ENCODE measurements at regions not wholly inside any gene's neighbourhood (a gene's known extent, or its start where the extent isn't known, plus 50 kb on each side); places are given as distances from the start of the nearest gene placed in this dataset.

GRCh38 chr5:23372177-23372576, 135.2 kb upstream of the PRDM9 start:
- no peak overlapping the region for H3K4me3 ChIP-seq (ENCODE audit: low read depth, low read length)
- TF ChIP-seq CTCF (IDR thresholded peaks at IDR 0.05; ENCODE audit: control insufficient read depth, extremely low read depth, insufficient read depth): no peak
- DNase-seq (ENCODE audit: low read depth): no peak

- TF ChIP-seq CTCF (IDR thresholded peaks at IDR 0.05; ENCODE audit: control insufficient read depth, extremely low read depth, insufficient read depth): no peak
- no peak for DNase-seq (ENCODE audit: low read depth)
- no peak overlapping the region for H3K4me3 ChIP-seq (ENCODE audit: low read depth, low read length)
Observed at GRCh38 chr5:23368393-23368792, 139.0 kb upstream of the PRDM9 start.

GRCh38 chr5:23367874-23368273, 139.5 kb upstream of the PRDM9 start:
- no peak for TF ChIP-seq CTCF (IDR thresholded peaks at IDR 0.05; ENCODE audit: control insufficient read depth, extremely low read depth, insufficient read depth)
- H3K4me3 ChIP-seq (ENCODE audit: low read depth, low read length): no peak overlapping the region
- no peak for DNase-seq (ENCODE audit: low read depth)

GRCh38 chr5:23353286-23353685, 154.1 kb upstream of the PRDM9 start:
- no peak for TF ChIP-seq CTCF (IDR thresholded peaks at IDR 0.05; ENCODE audit: control insufficient read depth, extremely low read depth, insufficient read depth)
- no peak overlapping the region for H3K4me3 ChIP-seq (ENCODE audit: low read depth, low read length)
- DNase-seq (ENCODE audit: low read depth): no peak

- no peak overlapping the region for H3K4me3 ChIP-seq (ENCODE audit: low read depth, low read length)
- peak; percentile 74 for TF ChIP-seq CTCF (IDR thresholded peaks at IDR 0.05; ENCODE audit: control insufficient read depth, extremely low read depth, insufficient read depth)
- DNase-seq (ENCODE audit: low read depth): peak; percentile 15
Observed at GRCh38 chr5:23352446-23352845, 155.0 kb upstream of the PRDM9 start.

- H3K4me3 ChIP-seq (ENCODE audit: low read depth, low read length): no peak overlapping the region
- TF ChIP-seq CTCF (IDR thresholded peaks at IDR 0.05; ENCODE audit: control insufficient read depth, extremely low read depth, insufficient read depth): no peak
- DNase-seq (ENCODE audit: low read depth): no peak
Observed at GRCh38 chr5:23343121-23343520, 164.3 kb upstream of the PRDM9 start.

- H3K4me3 ChIP-seq (ENCODE audit: low read depth, low read length): no peak overlapping the region
- peak; percentile 43; the same call in 1 of the 2 replicates for TF ChIP-seq CTCF (IDR thresholded peaks at IDR 0.05; ENCODE audit: control insufficient read depth, extremely low read depth, insufficient read depth)
- no peak for DNase-seq (ENCODE audit: low read depth)
Observed at GRCh38 chr5:23332650-23333251, 174.7 kb upstream of the PRDM9 start.

Measured in LNCaP clone FGC (cell line).